PC-9 (cell line): ENCODE measurements at regions not wholly inside any gene's neighbourhood (a gene's known extent, or its start where the extent isn't known, plus 50 kb on each side); places are given as distances from the start of the nearest gene placed in this dataset.

Experiments used
- CTCF ChIP-seq: fragments of 200-600 bp; sonication (generic); conservative IDR thresholded peaks from 2 replicates; pipeline ENCODE4 v1.6.1; 2017; ENCODE audit warnings: mixed run types, antibody characterized with exemption, mild to moderate bottlenecking, moderate library complexity
- EZH2 ChIP-seq: fragments of 200-600 bp; sonication (generic); IDR thresholded peaks from 2 replicates; pipeline ENCODE4 v1.8.0; 2017; ENCODE audit warnings: antibody characterized with exemption, low read depth

GRCh38 chr9:108537756-108538155, 318.0 kb downstream of the ACTL7B start:
- TF ChIP-seq CTCF (no peak), EZH2 (no peak)
